ENCODE measurements at regions not wholly inside any gene's neighbourhood (a gene's known extent, or its start where the extent isn't known, plus 50 kb on each side); places are given as distances from the start of the nearest gene placed in this dataset.
"Not testable (repeated sequence)": the region's sequence is repeated elsewhere in the genome, so short reads cannot be mapped to it uniquely, and the experiment has no call there.

DNA sequence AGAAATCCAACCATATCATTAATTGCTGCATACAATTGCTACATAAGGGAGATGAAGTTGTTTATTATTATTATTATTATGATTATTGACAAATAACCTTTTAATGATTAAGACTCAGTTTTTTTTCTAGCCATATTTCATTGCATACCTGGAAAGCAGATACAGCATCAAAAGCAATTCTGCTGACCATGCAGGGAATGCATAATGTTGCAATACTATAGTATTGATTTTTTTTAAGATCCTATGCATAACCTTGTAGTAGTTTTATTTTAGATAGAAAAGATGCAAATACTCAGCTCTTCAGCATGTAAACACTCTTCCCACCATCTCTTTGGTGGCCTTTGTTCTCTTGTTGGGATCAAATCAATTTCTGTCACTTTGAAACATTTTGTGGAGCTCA lies 300.9 kb upstream of the MAP3K7 start:
- TF ChIP-seq, protein P1, sequence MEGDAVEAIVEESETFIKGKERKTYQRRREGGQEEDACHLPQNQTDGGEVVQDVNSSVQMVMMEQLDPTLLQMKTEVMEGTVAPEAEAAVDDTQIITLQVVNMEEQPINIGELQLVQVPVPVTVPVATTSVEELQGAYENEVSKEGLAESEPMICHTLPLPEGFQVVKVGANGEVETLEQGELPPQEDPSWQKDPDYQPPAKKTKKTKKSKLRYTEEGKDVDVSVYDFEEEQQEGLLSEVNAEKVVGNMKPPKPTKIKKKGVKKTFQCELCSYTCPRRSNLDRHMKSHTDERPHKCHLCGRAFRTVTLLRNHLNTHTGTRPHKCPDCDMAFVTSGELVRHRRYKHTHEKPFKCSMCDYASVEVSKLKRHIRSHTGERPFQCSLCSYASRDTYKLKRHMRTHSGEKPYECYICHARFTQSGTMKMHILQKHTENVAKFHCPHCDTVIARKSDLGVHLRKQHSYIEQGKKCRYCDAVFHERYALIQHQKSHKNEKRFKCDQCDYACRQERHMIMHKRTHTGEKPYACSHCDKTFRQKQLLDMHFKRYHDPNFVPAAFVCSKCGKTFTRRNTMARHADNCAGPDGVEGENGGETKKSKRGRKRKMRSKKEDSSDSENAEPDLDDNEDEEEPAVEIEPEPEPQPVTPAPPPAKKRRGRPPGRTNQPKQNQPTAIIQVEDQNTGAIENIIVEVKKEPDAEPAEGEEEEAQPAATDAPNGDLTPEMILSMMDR (IDR thresholded peaks at IDR 0.05; ENCODE audit: low read depth, low read length, missing control alignments) = no peak
- DNase-seq (ENCODE audit: low read depth) = no peak
- H3K4me3 ChIP-seq (ENCODE audit: low read depth, low read length) = no peak overlapping the region

GRCh38 chr6:90885611-90886056 lies 298.8 kb upstream of the MAP3K7 start:
- TF ChIP-seq, protein P1 (IDR thresholded peaks at IDR 0.05; ENCODE audit: low read depth, low read length, missing control alignments) = no peak
- no peak overlapping the region for H3K4me3 ChIP-seq (ENCODE audit: low read depth, low read length)
- no peak for DNase-seq (ENCODE audit: low read depth)

DNA sequence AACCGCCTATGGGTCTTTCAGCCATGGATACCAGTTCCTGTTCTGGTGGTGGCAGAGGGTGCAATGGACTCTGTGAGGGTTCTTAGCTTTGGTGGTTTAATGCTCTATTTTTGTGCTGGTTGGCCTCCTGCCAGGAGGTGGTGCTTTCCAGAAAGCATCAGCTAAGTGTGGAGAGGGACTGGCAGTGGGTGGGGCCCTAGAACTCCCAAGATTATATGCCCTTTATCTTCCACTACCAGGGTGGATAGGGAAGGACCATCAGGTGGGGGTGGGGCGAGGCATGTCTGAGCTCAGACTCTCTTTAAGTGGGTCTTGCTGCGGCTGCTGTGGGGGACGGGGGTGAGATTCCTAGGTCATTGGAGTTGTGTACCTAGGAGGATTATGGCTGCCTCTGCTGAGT lies 298.3 kb upstream of the MAP3K7 start:
- not testable (repeated sequence) for DNase-seq (ENCODE audit: low read depth); H3K4me3 ChIP-seq (ENCODE audit: low read depth, low read length)

DNA sequence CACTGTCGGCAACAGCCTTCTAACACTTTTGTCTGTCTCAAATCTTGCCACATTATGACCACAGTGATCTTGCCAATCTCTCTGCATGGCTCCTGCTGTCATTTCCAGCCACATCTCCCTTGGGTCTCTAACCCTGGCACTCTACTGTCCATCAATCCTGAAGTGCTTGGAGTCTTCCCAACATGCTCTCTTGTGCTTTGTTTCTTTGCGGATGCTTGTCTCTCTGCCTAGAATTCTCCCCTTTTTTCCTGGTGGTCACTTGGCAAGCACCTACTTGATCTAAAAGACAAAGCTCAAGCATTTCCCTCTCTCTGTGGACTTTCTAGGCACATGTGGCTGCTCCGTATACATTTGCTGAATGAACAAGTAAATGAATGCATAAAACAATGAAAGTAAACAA lies 290.7 kb upstream of the MAP3K7 start:
- DNase-seq (ENCODE audit: low read depth) = no peak
- TF ChIP-seq, protein P1 (IDR thresholded peaks at IDR 0.05; ENCODE audit: low read depth, low read length, missing control alignments) = no peak
- no peak overlapping the region for H3K4me3 ChIP-seq (ENCODE audit: low read depth, low read length)

GRCh38 chr6:90874931-90875330 lies 288.1 kb upstream of the MAP3K7 start:
- TF ChIP-seq, protein P1 (IDR thresholded peaks at IDR 0.05; ENCODE audit: low read depth, low read length, missing control alignments) = no peak
- DNase-seq (ENCODE audit: low read depth) = no peak

DNA sequence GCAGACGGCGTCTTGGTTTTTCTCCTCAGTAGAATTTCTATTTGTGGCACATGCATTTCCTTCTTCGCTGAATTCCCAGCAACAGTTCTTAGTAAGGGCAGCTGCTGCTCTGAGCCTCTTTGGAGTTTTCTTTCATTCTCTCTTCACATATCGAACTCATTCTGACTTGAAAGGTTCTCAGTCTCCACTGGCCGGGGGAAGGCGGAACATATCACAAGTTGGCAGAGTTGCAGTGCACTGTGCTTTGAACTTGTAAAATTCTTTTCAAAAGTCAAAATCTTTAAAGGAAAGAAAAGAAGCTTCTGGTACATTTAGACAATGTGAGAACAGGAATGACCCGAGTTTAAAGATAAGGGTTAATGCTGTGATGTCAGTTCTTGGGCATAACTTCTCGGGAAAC lies 286.1 kb upstream of the MAP3K7 start:
- TF ChIP-seq, protein P1 (IDR thresholded peaks at IDR 0.05; ENCODE audit: low read depth, low read length, missing control alignments) = no peak
- DNase-seq (ENCODE audit: low read depth) = no peak
- no peak overlapping the region for H3K4me3 ChIP-seq (ENCODE audit: low read depth, low read length)

More at GRCh38 chr6:90874931-90875330, 288.1 kb upstream of the MAP3K7 start:
- no peak overlapping the region for H3K4me3 ChIP-seq (ENCODE audit: low read depth, low read length)

GRCh38 chr6:90870561-90870960 lies 283.7 kb upstream of the MAP3K7 start:
- no peak for DNase-seq (ENCODE audit: low read depth)
- TF ChIP-seq, protein P1 (IDR thresholded peaks at IDR 0.05; ENCODE audit: low read depth, low read length, missing control alignments) = no peak
- no peak overlapping the region for H3K4me3 ChIP-seq (ENCODE audit: low read depth, low read length)
